Lung (tissue), 11 donors: ENCODE measurements at regions not wholly inside any gene's neighbourhood (a gene's known extent, or its start where the extent isn't known, plus 50 kb on each side); places are given as distances from the start of the nearest gene placed in this dataset.

Experiments
- ATAC-seq: fragments of 200-7000 bp; cut with Tn5 transposase; one replicate; pipeline ENCODE4 v1.9.1; 2020; ENCODE audit warnings: moderate number of reproducible peaks; ENCODE audit not compliant: insufficient read depth, low FRiP score
- DNase-seq, 3 donors: peaks; one replicate each; pipeline ENCODE4 v3.0.0-alpha.2; 2013 to 2017
- H3K27ac ChIP-seq, 2 donors: one replicate each; pipeline ENCODE4 v1.5.1; 2013; ENCODE audit warnings: mild to moderate bottlenecking in 2 of 2, moderate library complexity in 2 of 2, control low read depth in 1 of 2, inconsistent platforms in 1 of 2, low read depth in 1 of 2, low read length in 1 of 2
- H3K27me3 ChIP-seq, 3 donors: one replicate each; pipeline ENCODE4 v1.5.1; 2013; ENCODE audit warnings: low read length in 2 of 3; ENCODE audit not compliant: control insufficient read depth in 3 of 3, insufficient read depth in 3 of 3
- H3K36me3 ChIP-seq, 4 donors: one replicate each; pipeline ENCODE4 v1.5.1; 2013; ENCODE audit warnings: low read length in 4 of 4, mild to moderate bottlenecking in 1 of 4, moderate library complexity in 1 of 4; ENCODE audit not compliant: control insufficient read depth in 4 of 4, insufficient read depth in 4 of 4
- H3K4me1 ChIP-seq, 5 donors: one replicate each; pipeline ENCODE4 v1.5.1; 2013; ENCODE audit warnings: low read length in 5 of 5, mild to moderate bottlenecking in 2 of 5, moderate library complexity in 1 of 5; ENCODE audit not compliant: control insufficient read depth in 5 of 5, insufficient read depth in 5 of 5
- H3K4me3 ChIP-seq: one replicate; pipeline ENCODE4 v1.5.1; 2013; ENCODE audit warnings: mild to moderate bottlenecking, control low read depth, moderate library complexity
- H3K9ac ChIP-seq, 2 donors: one replicate each; pipeline ENCODE4 v1.5.1; 2013; ENCODE audit warnings: low read length in 2 of 2, control low read depth in 1 of 2; ENCODE audit not compliant: insufficient read depth in 1 of 2
- H3K9me3 ChIP-seq, 4 donors: one replicate each; pipeline ENCODE4 v1.5.1; 2013; ENCODE audit warnings: low read length in 3 of 4, mild to moderate bottlenecking in 1 of 4, moderate library complexity in 1 of 4; ENCODE audit not compliant: control insufficient read depth in 4 of 4, insufficient read depth in 3 of 4
- WGBS, 2 donors: extraction: QIAGEN DNeasy Blood & Tissue Kit; methylation state at CpG; one replicate each; pipeline ENCODE4 v1.1.7; 2013; 5-methylcytosine and 5-hydroxymethylcytosine counted together
- TF ChIP-seq, protein P1 (sequence below): IDR thresholded peaks from 2 replicates; pipeline ENCODE4 v1.5.1; 2012; ENCODE audit warnings: mild to moderate bottlenecking; ENCODE audit errors: control extremely low read depth, extremely low read depth
- donor health status: control.
- donor health status: control.
- donor health status: Bipolar disorder and iron deficiency.
- donor health status: healthy.
- donor health status: DM: yes; HTN: yes; CAD: no.

DNA sequence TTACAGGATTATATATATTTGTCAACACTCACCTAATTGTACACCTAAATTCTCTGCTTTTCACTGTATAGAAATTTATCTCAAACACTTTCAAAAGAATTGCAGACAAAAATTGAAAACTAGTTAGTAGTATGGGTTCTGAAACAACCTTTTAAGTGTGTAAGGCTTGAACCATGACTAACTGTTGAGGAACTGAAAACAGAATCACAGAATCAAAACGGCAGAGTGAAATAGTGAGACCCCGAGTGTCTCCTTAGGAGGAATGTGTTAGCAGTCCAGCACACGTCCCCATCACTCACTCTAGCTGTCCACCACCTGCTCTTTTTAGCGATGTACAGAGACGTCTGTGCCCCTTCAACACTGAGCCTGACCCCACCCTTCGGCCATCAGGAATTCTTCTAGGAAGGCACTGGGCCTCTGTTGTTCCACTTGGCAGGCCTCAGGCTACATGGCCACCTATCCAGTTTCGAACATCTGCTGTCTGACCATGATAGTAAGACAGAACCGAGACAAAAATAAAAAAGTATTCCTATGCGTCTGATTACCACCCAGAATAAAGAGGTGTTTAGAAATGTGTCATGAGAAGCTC lies 227.4 kb downstream of the C6orf118 start:
- Histone ChIP-seq H3K9ac (no peak overlapping the region), H3K36me3 (no peaks in the 10 kb centered on the region), H3K27ac (no peak overlapping the region), H3K4me1 (no peaks in the 10 kb centered on the region), H3K4me3 (no peak overlapping the region), H3K27me3 (no peaks in the 10 kb centered on the region), H3K9me3 (no peaks in the 10 kb centered on the region)
- TF ChIP-seq, protein P1, sequence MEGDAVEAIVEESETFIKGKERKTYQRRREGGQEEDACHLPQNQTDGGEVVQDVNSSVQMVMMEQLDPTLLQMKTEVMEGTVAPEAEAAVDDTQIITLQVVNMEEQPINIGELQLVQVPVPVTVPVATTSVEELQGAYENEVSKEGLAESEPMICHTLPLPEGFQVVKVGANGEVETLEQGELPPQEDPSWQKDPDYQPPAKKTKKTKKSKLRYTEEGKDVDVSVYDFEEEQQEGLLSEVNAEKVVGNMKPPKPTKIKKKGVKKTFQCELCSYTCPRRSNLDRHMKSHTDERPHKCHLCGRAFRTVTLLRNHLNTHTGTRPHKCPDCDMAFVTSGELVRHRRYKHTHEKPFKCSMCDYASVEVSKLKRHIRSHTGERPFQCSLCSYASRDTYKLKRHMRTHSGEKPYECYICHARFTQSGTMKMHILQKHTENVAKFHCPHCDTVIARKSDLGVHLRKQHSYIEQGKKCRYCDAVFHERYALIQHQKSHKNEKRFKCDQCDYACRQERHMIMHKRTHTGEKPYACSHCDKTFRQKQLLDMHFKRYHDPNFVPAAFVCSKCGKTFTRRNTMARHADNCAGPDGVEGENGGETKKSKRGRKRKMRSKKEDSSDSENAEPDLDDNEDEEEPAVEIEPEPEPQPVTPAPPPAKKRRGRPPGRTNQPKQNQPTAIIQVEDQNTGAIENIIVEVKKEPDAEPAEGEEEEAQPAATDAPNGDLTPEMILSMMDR: no peak
- DNase-seq (no peak), ATAC-seq (no peak)
- 74 to 83% methylated on average over 9 of the region's 9 CpGs for WGBS, 2 donors

DNA sequence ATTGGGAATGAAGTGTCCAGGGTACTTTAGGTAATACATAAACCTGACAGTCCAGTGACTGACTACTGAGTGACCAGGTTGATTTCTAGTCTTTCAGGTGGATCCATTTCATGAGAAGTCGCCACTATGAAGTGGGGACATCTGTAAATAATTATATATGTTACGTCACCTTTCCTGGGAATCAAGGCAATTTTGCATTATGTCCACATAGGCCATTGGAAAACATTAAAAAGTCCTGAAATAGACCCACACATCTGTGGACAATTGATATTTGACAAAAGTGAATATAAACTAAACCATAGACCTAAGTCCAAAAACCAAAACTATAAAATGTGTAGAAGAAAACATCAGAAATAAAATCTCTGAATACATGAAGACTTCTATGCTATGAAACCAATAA lies 231.5 kb downstream of the C6orf118 start:
- 85 to 91% methylated on average over 2 of the region's 2 CpGs for WGBS, 2 donors
- no peak for ATAC-seq
- Histone ChIP-seq H3K4me1 (no peaks in the 10 kb centered on the region), H3K9me3 (no peaks in the 10 kb centered on the region), H3K27ac (no peak overlapping the region), H3K4me3 (no peak overlapping the region), H3K36me3 (no peaks in the 10 kb centered on the region), H3K9ac (no peak overlapping the region), H3K27me3 (no peaks in the 10 kb centered on the region)
- TF ChIP-seq, protein P1: no peak
- DNase-seq: no peak

DNA sequence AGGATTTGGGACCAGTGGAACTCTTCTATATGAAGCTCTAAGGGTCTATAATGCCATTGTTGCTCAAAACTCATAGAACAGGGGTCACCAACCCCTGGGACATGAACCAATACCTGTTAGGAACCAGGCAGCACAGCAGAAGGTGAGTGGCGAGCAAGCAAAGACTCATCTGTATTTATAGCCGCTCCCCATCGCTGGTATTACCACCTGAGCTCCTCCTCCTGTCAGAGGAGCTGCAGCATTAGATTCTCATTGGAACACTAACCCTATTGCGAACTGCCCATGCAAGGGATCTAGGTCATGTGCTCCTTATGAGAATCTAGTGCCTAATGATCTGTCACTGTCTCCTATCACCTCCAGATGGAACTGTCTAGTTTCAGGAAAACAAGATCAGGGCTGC lies 237.5 kb downstream of the C6orf118 start:
- Histone ChIP-seq H3K36me3 (no peaks in the 10 kb centered on the region), H3K27me3 (no peaks in the 10 kb centered on the region), H3K9me3 (no peaks in the 10 kb centered on the region), H3K4me3 (no peak overlapping the region), H3K9ac (no peak overlapping the region), H3K4me1 (no peaks in the 10 kb centered on the region), H3K27ac (no peak overlapping the region)
- ATAC-seq (no peak), DNase-seq (no peak)
- TF ChIP-seq, protein P1: no peak
- WGBS, 2 donors: 89 to 95% methylated on average over 4 of the region's 4 CpGs

DNA sequence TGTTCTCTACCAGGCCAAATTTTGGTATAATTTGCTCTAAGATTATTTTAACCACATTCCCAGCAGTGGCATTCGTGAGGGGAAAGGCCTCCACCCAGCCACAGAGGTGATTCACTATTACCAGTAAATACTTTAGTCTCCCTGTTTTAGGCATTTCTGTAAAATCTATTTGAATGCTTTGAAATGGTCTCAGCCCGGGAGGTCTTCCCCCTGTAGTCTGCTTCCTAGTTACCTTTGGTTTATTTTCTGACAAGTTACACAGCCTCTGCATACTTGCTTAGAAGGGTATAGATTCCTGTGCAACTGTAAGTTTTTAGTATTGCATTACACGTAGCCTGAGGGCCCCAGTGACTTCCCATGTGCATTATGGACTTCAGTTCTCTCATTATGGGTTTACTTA lies 248.7 kb downstream of the C6orf118 start:
- no peak overlapping the region for H3K4me3 ChIP-seq
- H3K36me3 ChIP-seq: no peaks in the 10 kb centered on the region
- no peak overlapping the region for H3K9ac ChIP-seq
- H3K27me3 ChIP-seq: no peaks in the 10 kb centered on the region
- no peaks in the 10 kb centered on the region for H3K4me1 ChIP-seq
- ATAC-seq (no peak), DNase-seq (no peak)
- no peak overlapping the region for H3K27ac ChIP-seq
- H3K9me3 ChIP-seq: peaks cover 0 to 3% (median 0%) of the 10 kb centered on the region in 4 donors
- whole genome bisulfite sequencing, 2 donors: 73 to 83% methylated on average over 3 of the region's 3 CpGs
- TF ChIP-seq, protein P1: no peak
